ENCODE measurements at regions not wholly inside any gene's neighbourhood (a gene's known extent, or its start where the extent isn't known, plus 50 kb on each side); places are given as distances from the start of the nearest gene placed in this dataset.

DNA sequence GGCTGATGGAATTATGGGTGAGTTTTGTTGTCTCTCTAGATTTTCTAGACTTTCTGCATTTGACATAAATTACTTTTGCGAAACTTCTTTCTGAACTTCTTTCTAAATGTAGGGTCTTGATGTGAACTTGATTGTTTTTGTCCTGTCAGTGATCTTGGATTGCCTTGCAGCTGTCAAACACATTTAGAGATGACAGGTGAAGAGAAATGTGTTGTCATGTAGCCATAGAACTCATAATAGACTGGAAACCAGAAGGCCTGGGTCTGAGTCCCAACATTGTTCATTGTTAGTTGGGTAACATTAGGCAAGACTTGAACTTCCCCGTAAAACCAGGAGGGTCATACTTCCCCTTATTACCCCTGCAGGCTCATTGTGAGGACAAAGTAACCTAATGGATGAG lies 109.0 kb downstream of the LRIG3 start:
- DNase-seq: no peak

DNA sequence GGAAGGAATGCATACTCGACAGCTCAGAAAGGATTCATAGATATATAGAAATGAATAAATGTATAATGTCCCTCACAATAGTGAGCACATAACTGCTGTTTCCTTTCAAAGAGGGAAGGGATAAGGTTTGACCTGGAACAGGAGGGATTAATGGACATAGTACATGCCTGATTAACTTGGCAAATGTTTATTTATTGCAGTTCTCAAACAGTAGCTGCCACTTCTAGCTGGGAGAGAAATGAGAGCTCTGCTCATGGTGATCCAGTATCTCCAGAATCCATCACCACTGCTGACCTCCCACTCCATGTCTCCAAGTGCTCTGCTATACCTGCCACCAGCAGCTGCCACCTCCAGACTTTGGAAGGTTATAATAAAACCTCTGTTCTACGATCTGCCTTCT lies 108.1 kb downstream of the LRIG3 start:
- no peak for DNase-seq

DNA sequence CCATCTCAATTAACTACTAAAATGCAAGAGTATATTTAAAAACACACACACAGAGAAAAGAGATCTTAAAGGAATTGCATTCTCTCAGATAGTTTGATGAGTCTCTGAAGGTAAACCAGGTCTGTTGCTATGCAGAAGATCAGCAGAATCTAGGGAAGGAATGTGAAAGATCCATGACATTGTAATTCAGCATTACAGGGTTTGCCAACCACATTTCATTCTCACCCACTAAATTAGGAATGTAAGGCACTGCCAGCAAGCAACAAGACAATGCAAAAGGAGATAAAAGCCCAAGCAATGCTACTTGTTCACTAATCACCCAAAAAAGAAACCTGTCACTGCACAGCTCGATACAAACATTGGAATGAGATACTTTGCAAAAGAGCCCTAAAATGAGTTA lies 106.3 kb downstream of the LRIG3 start:
- no peak for DNase-seq

DNA sequence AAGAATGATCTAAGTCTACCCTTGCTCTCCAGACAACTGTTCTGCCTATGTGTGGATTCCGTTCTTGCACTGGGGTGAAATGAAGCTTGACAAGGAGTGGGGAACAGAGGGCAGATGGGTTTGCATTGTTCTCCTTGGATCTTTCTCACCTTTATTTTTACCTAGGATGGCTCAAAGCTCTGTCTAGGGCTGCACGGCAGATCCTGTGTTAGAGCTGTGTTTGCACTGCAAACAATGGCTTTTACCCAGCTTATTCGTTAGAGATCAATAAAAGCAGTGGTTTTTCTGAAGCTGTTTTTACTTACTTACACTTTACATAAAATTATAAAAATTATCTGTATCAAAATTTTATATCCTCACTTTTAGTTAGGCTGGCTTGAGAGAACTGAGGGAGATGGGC lies 105.1 kb downstream of the LRIG3 start:
- no peak for DNase-seq

DNA sequence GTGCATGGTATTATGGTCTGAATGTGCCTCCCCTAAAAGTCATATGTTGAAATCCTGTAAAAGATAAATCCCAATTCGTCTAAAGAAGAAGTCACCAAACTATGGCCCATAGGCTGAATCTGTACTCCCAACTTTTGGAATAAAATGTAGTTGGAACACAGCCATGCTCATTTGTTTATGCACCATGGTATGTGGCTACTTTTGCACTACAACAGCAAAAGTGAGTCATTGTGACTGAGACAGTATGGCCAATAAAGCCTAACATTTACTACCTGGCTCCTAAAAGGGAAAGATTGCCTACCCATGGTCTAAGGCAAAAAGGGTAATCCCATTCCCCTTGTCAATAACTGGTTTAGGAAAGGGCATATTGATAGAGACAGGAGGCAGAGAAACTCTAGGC lies 101.8 kb downstream of the LRIG3 start:
- no peak for DNase-seq

DNA sequence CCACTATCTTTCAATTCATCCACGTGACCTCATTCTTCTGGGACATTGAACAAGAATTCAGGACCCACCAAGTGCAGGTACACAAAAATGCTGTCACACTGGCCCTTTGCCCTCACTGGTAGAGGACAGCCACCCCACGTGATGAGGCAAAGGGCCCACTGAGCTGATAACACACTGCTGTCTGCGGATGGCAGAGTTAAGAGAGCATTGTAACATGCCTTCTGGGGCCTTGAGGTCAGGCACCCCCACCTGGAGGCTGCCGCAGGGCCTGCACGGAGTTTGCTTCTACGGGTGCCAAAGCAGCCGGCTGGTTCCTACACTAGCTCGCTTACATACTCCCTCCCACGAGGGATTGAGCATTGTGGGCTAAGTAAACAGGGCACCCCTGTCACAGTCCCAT lies 101.0 kb downstream of the LRIG3 start:
- no peak for DNase-seq

DNA sequence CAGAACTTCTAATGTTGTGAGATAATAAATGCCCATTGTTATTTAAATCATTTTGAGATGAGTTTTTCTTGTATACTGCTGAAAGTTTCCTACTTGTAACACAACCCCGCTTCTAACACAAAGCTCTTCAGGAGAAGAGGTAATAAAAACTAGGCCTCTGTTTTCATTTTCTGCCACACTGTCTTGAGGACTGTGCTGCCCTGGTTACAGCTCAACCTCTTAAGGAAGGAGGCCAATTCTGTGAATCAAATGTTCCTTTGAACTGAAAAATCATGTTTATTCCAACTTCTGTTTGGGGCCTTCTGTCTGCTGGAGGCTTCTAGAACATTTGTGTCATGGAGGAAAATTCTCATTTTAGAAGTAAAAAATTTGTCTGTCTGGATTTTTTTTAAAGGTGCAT lies 100.3 kb downstream of the LRIG3 start:
- DNase-seq: no peak
